GM13976 (cell line): ENCODE measurements at regions not wholly inside any gene's neighbourhood (a gene's known extent, or its start where the extent isn't known, plus 50 kb on each side); places are given as distances from the start of the nearest gene placed in this dataset.
"Not testable (repeated sequence)": the region's sequence is repeated elsewhere in the genome, so short reads cannot be mapped to it uniquely, and the experiment has no call there.

Experiments used
- DNase-seq: peaks from one replicate; pipeline ENCODE4 v3.0.0; 2012; ENCODE audit warnings: low spot score
- CTCF ChIP-seq: IDR thresholded peaks from 2 replicates; pipeline ENCODE4 v1.5.1; 2012; ENCODE audit warnings: borderline replicate concordance, mild to moderate bottlenecking; ENCODE audit not compliant: insufficient read depth; ENCODE audit errors: extremely low read depth, missing control alignments, control extremely low read depth
- in situ Hi-C: fragments of 300-500 bp; cut with MboI; formaldehyde crosslinking; loops from one replicate; pipeline ENCODE4 v1.12.0; 2022; ENCODE audit warnings: low sequenced_read_pairs, mixed read lengths, inconsistent platforms; ENCODE audit not compliant: unreplicated experiment

GRCh38 chr2:215828528-215829184 lies 184.7 kb downstream of the MREG start:
- DNase-seq, result peak; percentile 47
- in situ Hi-C loops, result no loop called here
- peak; percentile 67 for TF ChIP-seq CTCF

- no peak for DNase-seq
- in situ Hi-C loops, result no loop called here
- TF ChIP-seq CTCF, result no peak
These were observed 186.4 kb downstream of the MREG start for GRCh38 chr2:215826838-215827441.

GRCh38 chr2:215826376-215826775 lies 187.0 kb downstream of the MREG start:
- no peak for TF ChIP-seq CTCF
- in situ Hi-C loops, result no loop called here
- no peak for DNase-seq

- no peak for TF ChIP-seq CTCF
- no peak for DNase-seq
- in situ Hi-C loops, result no loop called here
These were observed 187.6 kb downstream of the MREG start for GRCh38 chr2:215825707-215826106.

GRCh38 chr2:215821298-215821697 lies 192.1 kb downstream of the MREG start:
- in situ Hi-C loops, DNase-seq: not testable (repeated sequence)

DNA sequence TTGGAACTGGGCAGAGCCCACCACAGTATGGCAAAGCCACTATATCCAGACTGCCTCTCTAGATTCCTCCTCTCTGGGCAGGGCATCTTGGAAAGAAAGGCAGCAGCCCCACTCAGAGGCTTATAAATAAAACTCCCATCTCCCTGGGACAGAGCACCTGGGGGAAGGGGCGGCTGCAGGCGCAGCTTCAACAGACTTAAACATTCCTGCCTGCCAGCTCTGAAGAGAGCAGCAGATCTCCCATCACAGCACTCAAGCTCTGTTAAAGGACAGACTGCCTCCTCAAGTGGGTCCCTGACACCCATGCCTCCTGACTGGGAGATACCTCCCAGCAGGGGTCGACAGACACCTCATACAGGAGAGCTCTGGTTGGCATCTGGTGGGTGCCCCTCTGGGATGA lies 193.6 kb downstream of the MREG start:
- in situ Hi-C loops, result not testable (repeated sequence)

DNA sequence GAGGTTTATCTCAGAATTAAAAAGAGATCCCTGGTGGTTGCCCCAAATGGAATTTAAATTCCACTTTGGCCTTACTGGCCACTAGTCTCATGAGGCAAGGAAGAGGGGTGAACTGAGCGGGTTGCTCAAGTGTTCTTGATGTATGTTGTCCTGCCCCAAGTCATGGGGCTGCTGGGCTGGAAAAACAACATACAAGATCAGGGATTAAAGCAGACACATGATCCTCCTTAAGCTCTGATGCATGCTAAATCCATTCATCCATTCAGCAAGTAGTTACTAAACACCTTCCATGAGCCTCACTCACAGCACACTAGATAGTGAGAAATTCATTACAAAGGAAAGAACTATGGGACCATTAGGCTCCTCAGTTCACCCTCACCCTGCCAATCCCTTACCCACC lies 196.3 kb downstream of the MREG start:
- in situ Hi-C loops, result no loop called here
- no peak for TF ChIP-seq CTCF

More for the DNA sequence above, 193.6 kb downstream of the MREG start:
- DNase-seq, result not testable (repeated sequence)

GRCh38 chr2:215816424-215816823 lies 196.9 kb downstream of the MREG start:
- in situ Hi-C loops, result no loop called here
- DNase-seq, result no peak
- no peak for TF ChIP-seq CTCF

More for the DNA sequence above, 196.3 kb downstream of the MREG start:
- DNase-seq, result no peak
